Liver (tissue), 8 donors: ENCODE measurements at regions not wholly inside any gene's neighbourhood (a gene's known extent, or its start where the extent isn't known, plus 50 kb on each side); places are given as distances from the start of the nearest gene placed in this dataset.

Experiments
- DNase-seq: peaks from one replicate; pipeline ENCODE4 v3.0.0-alpha.2; 2017; ENCODE audit warnings: low spot score
- H3K27ac ChIP-seq, 2 donors: one replicate each; pipeline ENCODE4 v1.7.0; 2013; ENCODE audit warnings: inconsistent platforms in 2 of 2, low read length in 2 of 2, control low read depth in 1 of 2, low read depth in 1 of 2, mild to moderate bottlenecking in 1 of 2
- H3K27me3 ChIP-seq, 4 donors: one replicate each; pipeline versions ENCODE4 v1.6.1 to v1.7.0; 2013; ENCODE audit warnings: low read length in 3 of 4, inconsistent platforms in 1 of 4, mild to moderate bottlenecking in 1 of 4, moderate library complexity in 1 of 4; ENCODE audit not compliant: control insufficient read depth in 4 of 4, insufficient read depth in 4 of 4
- H3K36me3 ChIP-seq, 4 donors: one replicate each; pipeline versions ENCODE4 v1.6.1 to v1.7.0; 2013; ENCODE audit warnings: low read length in 3 of 4, mild to moderate bottlenecking in 3 of 4, low read depth in 1 of 4, moderate library complexity in 1 of 4; ENCODE audit not compliant: control insufficient read depth in 4 of 4, insufficient read depth in 3 of 4
- H3K4me1 ChIP-seq, 4 donors: one replicate each; pipeline versions ENCODE4 v1.6.1 to v1.7.0; 2013; ENCODE audit warnings: low read length in 3 of 4, mild to moderate bottlenecking in 3 of 4, moderate library complexity in 1 of 4; ENCODE audit not compliant: control insufficient read depth in 4 of 4, insufficient read depth in 4 of 4
- H3K4me3 ChIP-seq, 3 donors: one replicate each; pipeline versions ENCODE4 v1.6.1 to v1.7.0; 2013; ENCODE audit warnings: low read length in 3 of 3, control low read depth in 1 of 3, low read depth in 1 of 3, mild to moderate bottlenecking in 1 of 3
- H3K9ac ChIP-seq, 2 donors: one replicate each; pipeline ENCODE4 v1.7.0; 2013; ENCODE audit warnings: low read length in 2 of 2, mild to moderate bottlenecking in 2 of 2, moderate library complexity in 2 of 2, control low read depth in 1 of 2, low read depth in 1 of 2
- H3K9me3 ChIP-seq, 4 donors: one replicate each; pipeline versions ENCODE4 v1.6.1 to v1.7.0; 2013; ENCODE audit warnings: low read length in 3 of 4; ENCODE audit not compliant: control insufficient read depth in 4 of 4
- ATF3 ChIP-seq: IDR thresholded peaks from 2 replicates; pipeline ENCODE4 v1.6.1; 2016; ENCODE audit warnings: antibody characterized with exemption
- FOXA1 ChIP-seq: IDR thresholded peaks from 2 replicates; pipeline ENCODE4 v1.6.1; 2016; ENCODE audit warnings: antibody characterized with exemption
- HNF4A ChIP-seq, 2 donors: conservative IDR thresholded peaks; 2 replicates each; pipeline ENCODE4 v1.6.1; 2016; ENCODE audit warnings: antibody characterized with exemption in 2 of 2, mild to moderate bottlenecking in 2 of 2
- HNF4G ChIP-seq: IDR thresholded peaks from 2 replicates; pipeline ENCODE4 v1.6.1; 2016; ENCODE audit warnings: antibody characterized with exemption
- MAX ChIP-seq: IDR thresholded peaks from 2 replicates; pipeline ENCODE4 v1.6.1; 2016; ENCODE audit warnings: antibody characterized with exemption
- RAD21 ChIP-seq, 2 donors: IDR thresholded peaks; 2 replicates each; pipeline ENCODE4 v1.6.1; 2016; ENCODE audit warnings: antibody characterized with exemption in 2 of 2, mild to moderate bottlenecking in 2 of 2
- RXRA ChIP-seq, 2 donors: IDR thresholded peaks; 2 replicates each; pipeline ENCODE4 v1.6.1; 2017 to 2018; ENCODE audit warnings: antibody characterized with exemption in 2 of 2, mild to moderate bottlenecking in 1 of 2
- SP1 ChIP-seq: IDR thresholded peaks from 2 replicates; pipeline ENCODE4 v1.6.1; 2018; ENCODE audit warnings: antibody characterized with exemption, mild to moderate bottlenecking
- TAF1 ChIP-seq: conservative IDR thresholded peaks from 2 replicates; pipeline ENCODE4 v1.6.1; 2016; ENCODE audit warnings: antibody characterized with exemption, mild to moderate bottlenecking
- ZBTB33 ChIP-seq: IDR thresholded peaks from 2 replicates; pipeline ENCODE4 v1.6.1; 2016; ENCODE audit warnings: antibody characterized with exemption
- WGBS: extraction: QIAGEN DNeasy Blood & Tissue Kit; methylation state at CpG from one replicate; pipeline ENCODE4 v1.1.7; 2013; 5-methylcytosine and 5-hydroxymethylcytosine counted together
- TF ChIP-seq, protein P1 (sequence below): fragments of 150-350 bp; IDR thresholded peaks from 2 replicates; pipeline ENCODE4 v1.5.1; 2017; ENCODE audit warnings: improper control_type of control experiment, low read depth, low read length; ENCODE audit not compliant: missing input control
- TF ChIP-seq, protein P2 (sequence below): IDR thresholded peaks from 2 replicates; pipeline ENCODE4 v1.6.1; 2016; ENCODE audit warnings: antibody characterized with exemption, mild to moderate bottlenecking
- donor health status: healthy.
- donor health status: healthy.
- donor health status: healthy.
- donor health status: healthy.
- donor health status: healthy.

GRCh38 chr11:127612607-127613006 is 612.0 kb upstream of the KIRREL3 start:
- WGBS: 83% methylated on average over 2 of the region's 2 CpGs
- Histone ChIP-seq H3K9me3 (no peaks in the 10 kb centered on the region), H3K4me3 (no peak overlapping the region), H3K27me3 (no peaks in the 10 kb centered on the region), H3K27ac (no peak overlapping the region), H3K4me1 (no peaks in the 10 kb centered on the region), H3K9ac (no peak overlapping the region), H3K36me3 (no peaks in the 10 kb centered on the region)
- no peak for DNase-seq
- TF ChIP-seq MAX (no peak), FOXA1 (no peak), HNF4A (conservative IDR thresholded peaks at IDR 0.05) (no peak), TAF1 (no peak), RXRA (IDR thresholded peaks at IDR 0.05) (no peak), HNF4G (no peak), SP1 (no peak)
- TF ChIP-seq, protein P1, sequence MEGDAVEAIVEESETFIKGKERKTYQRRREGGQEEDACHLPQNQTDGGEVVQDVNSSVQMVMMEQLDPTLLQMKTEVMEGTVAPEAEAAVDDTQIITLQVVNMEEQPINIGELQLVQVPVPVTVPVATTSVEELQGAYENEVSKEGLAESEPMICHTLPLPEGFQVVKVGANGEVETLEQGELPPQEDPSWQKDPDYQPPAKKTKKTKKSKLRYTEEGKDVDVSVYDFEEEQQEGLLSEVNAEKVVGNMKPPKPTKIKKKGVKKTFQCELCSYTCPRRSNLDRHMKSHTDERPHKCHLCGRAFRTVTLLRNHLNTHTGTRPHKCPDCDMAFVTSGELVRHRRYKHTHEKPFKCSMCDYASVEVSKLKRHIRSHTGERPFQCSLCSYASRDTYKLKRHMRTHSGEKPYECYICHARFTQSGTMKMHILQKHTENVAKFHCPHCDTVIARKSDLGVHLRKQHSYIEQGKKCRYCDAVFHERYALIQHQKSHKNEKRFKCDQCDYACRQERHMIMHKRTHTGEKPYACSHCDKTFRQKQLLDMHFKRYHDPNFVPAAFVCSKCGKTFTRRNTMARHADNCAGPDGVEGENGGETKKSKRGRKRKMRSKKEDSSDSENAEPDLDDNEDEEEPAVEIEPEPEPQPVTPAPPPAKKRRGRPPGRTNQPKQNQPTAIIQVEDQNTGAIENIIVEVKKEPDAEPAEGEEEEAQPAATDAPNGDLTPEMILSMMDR: no peak

DNA sequence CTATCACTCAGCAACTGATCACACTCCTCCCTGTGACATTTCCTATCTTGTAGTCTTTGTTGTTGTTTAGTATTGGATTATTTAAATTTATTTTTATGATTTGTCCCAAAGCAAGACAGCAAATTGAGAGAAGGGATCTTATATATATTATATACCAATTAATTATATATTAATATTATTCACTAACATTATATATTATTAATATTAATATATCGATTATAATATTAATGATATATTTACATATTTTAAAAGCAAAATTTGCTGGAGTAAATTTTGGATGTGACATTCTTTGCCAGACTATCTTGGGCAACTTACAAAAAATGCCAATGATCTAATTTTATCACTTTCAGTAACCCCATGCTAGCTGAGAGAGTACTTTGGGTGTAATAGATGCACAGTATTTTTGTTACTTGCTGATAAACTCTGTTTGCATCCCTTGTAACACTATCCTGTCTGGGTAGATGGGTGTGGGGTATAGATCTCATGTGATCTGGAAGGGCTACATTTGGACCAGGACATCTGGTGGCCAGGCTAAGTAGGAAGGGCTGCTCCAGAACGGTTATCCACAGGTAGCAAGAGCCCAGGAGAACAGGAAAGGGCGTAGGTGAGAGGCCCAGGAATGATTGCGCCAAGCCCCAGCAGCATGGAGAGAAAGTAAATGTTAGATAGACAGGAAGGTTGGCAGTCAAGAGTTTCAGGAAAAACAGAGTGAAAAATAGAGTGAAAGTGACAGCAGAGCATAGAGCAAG is 608.6 kb upstream of the KIRREL3 start:
- no peaks in the 10 kb centered on the region for H3K4me1 ChIP-seq
- DNase-seq: no peak

More for the DNA sequence above, 608.6 kb upstream of the KIRREL3 start:
- 80% methylated on average over 4 of the region's 4 CpGs for WGBS
- Histone ChIP-seq H3K4me3 (no peak overlapping the region), H3K27ac (no peak overlapping the region), H3K36me3 (no peaks in the 10 kb centered on the region), H3K27me3 (no peaks in the 10 kb centered on the region), H3K9me3 (no peaks in the 10 kb centered on the region), H3K9ac (no peak overlapping the region)
- peak; percentile 60 to 73 for TF ChIP-seq RAD21 (IDR thresholded peaks at IDR 0.05)
- no peak for TF ChIP-seq RXRA (IDR thresholded peaks at IDR 0.05)
- TF ChIP-seq HNF4A (conservative IDR thresholded peaks at IDR 0.05): no peak
- TF ChIP-seq ZBTB33: no peak
- no peak for TF ChIP-seq FOXA1
- TF ChIP-seq, protein P1: peak; percentile 24
- TF ChIP-seq ATF3: no peak
- TF ChIP-seq, protein P2, sequence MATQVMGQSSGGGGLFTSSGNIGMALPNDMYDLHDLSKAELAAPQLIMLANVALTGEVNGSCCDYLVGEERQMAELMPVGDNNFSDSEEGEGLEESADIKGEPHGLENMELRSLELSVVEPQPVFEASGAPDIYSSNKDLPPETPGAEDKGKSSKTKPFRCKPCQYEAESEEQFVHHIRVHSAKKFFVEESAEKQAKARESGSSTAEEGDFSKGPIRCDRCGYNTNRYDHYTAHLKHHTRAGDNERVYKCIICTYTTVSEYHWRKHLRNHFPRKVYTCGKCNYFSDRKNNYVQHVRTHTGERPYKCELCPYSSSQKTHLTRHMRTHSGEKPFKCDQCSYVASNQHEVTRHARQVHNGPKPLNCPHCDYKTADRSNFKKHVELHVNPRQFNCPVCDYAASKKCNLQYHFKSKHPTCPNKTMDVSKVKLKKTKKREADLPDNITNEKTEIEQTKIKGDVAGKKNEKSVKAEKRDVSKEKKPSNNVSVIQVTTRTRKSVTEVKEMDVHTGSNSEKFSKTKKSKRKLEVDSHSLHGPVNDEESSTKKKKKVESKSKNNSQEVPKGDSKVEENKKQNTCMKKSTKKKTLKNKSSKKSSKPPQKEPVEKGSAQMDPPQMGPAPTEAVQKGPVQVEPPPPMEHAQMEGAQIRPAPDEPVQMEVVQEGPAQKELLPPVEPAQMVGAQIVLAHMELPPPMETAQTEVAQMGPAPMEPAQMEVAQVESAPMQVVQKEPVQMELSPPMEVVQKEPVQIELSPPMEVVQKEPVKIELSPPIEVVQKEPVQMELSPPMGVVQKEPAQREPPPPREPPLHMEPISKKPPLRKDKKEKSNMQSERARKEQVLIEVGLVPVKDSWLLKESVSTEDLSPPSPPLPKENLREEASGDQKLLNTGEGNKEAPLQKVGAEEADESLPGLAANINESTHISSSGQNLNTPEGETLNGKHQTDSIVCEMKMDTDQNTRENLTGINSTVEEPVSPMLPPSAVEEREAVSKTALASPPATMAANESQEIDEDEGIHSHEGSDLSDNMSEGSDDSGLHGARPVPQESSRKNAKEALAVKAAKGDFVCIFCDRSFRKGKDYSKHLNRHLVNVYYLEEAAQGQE: no peak
- no peak for TF ChIP-seq MAX
